KMS-11 (cell line): ENCODE measurements at regions not wholly inside any gene's neighbourhood (a gene's known extent, or its start where the extent isn't known, plus 50 kb on each side); places are given as distances from the start of the nearest gene placed in this dataset.

Source experiments
- H2AFZ ChIP-seq: fragments of 200-600 bp; sonication (generic); 2 replicates; pipeline ENCODE4 v1.6.1; 2016; ENCODE audit warnings: antibody characterized with exemption, mixed run types, low read depth
- H3K27ac ChIP-seq: fragments of 200-600 bp; sonication (generic); 2 replicates; pipeline ENCODE4 v1.6.1; 2016; ENCODE audit warnings: mild to moderate bottlenecking, mixed run types
- H3K27me3 ChIP-seq: fragments of 200-600 bp; sonication (generic); 2 replicates; pipeline ENCODE4 v1.6.1; 2017; ENCODE audit warnings: mild to moderate bottlenecking, low read depth, mixed run types, moderate library complexity; ENCODE audit not compliant: insufficient read depth
- H3K36me3 ChIP-seq: fragments of 200-600 bp; sonication (generic); 2 replicates; pipeline ENCODE4 v1.6.1; 2017; ENCODE audit warnings: mild to moderate bottlenecking, mixed run types; ENCODE audit not compliant: insufficient read depth
- H3K4me1 ChIP-seq: fragments of 200-600 bp; sonication (generic); 2 replicates; pipeline ENCODE4 v1.6.1; 2016; ENCODE audit warnings: mild to moderate bottlenecking, low read depth, mixed run types; ENCODE audit not compliant: poor library complexity, severe bottlenecking
- H3K4me2 ChIP-seq: fragments of 200-600 bp; sonication (generic); 2 replicates; pipeline ENCODE4 v1.7.0; 2016; ENCODE audit warnings: mild to moderate bottlenecking, mixed run types
- H3K4me3 ChIP-seq: fragments of 200-600 bp; sonication (generic); IDR thresholded peaks from 2 replicates; pipeline ENCODE4 v1.6.1; 2017; ENCODE audit warnings: low read depth, low read length, mixed read lengths; ENCODE audit not compliant: insufficient read depth
- H3K79me2 ChIP-seq: fragments of 200-600 bp; sonication (generic); 2 replicates; pipeline ENCODE4 v1.6.1; 2016; ENCODE audit warnings: low read depth, mixed run types; ENCODE audit not compliant: insufficient read depth
- H3K9ac ChIP-seq: fragments of 200-600 bp; sonication (generic); 2 replicates; pipeline ENCODE4 v1.6.1; 2016; ENCODE audit warnings: mild to moderate bottlenecking, mixed run types
- H4K20me1 ChIP-seq: fragments of 200-600 bp; sonication (generic); 2 replicates; pipeline ENCODE4 v1.6.1; 2016; ENCODE audit warnings: mild to moderate bottlenecking, mixed run types; ENCODE audit not compliant: insufficient read depth
- CTCF ChIP-seq: fragments of 200-600 bp; sonication (generic); conservative IDR thresholded peaks from 2 replicates; pipeline ENCODE4 v1.6.1; 2017; ENCODE audit warnings: low read depth, mild to moderate bottlenecking, antibody characterized with exemption, low read length, moderate library complexity, mixed read lengths

DNA sequence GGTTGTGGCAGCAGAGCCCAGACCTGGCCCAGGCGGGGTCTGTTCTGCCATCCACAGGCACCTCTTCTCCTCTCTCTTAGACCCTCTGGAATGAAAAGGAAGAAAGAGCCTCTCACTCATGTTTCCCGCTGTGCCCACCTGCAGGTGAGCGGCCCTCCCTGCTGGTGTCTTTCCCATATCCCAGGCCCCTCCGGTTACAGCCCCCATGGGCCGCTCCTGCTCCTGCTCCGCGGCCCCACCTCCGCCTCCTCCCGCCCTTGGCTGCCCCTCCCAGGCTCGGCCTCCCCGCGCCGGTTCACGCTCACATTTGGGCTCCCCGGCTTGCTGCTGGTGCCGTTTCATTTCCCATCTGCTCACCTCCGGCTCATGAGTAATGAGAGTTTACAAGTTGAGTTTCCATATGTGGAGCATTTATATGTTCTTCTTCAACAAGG, 98.7 kb upstream of the SDK2 start:
- TF ChIP-seq CTCF = no peak
- Histone ChIP-seq H3K27me3 (peaks cover 68% of the 10 kb centered on the region), H2AFZ (no peak overlapping the region), H3K4me3 (no peak overlapping the region), H3K79me2 (no peaks in the 10 kb centered on the region), H3K27ac (no peak overlapping the region), H3K36me3 (no peaks in the 10 kb centered on the region), H4K20me1 (no peaks in the 10 kb centered on the region), H3K4me2 (no peak overlapping the region), H3K9ac (no peak overlapping the region), H3K4me1 (no peaks in the 10 kb centered on the region)

- Histone ChIP-seq H3K79me2 (no peaks in the 10 kb centered on the region), H3K4me3 (no peak overlapping the region), H4K20me1 (no peaks in the 10 kb centered on the region), H3K9ac (no peak overlapping the region), H3K4me2 (no peak overlapping the region), H3K4me1 (no peaks in the 10 kb centered on the region), H2AFZ (no peak overlapping the region), H3K27ac (no peak overlapping the region), H3K27me3 (peaks cover 66% of the 10 kb centered on the region), H3K36me3 (no peaks in the 10 kb centered on the region)
- TF ChIP-seq CTCF = no peak
These were observed 99.4 kb upstream of the SDK2 start for GRCh38 chr17:73743518-73744201.

DNA sequence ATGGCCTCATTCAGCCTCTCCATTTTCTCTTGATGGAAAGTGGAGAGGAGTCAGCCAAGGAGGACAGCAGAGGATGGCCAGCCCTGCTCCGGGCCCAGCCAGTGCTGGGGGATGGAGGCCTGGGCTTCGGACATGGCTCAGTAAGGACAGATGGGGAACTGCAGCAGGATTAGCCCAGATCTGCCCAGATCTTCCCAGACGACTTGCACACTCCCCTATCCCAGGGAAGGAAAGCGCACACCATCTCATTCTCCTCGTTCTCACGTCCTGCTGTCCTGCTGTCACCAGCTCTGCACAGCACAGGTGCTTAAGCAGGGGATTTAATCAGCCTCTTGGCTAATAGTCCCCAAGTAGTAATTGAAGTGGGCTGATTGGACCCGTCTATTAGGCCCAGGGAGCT, 100.2 kb upstream of the SDK2 start:
- no peaks in the 10 kb centered on the region for H4K20me1 ChIP-seq
- no peak for TF ChIP-seq CTCF
- H3K27me3 ChIP-seq = peaks cover 62% of the 10 kb centered on the region
- no peak overlapping the region for H2AFZ ChIP-seq
- no peak overlapping the region for H3K4me3 ChIP-seq
- no peak overlapping the region for H3K4me2 ChIP-seq
- no peak overlapping the region for H3K9ac ChIP-seq
- H3K4me1 ChIP-seq = no peaks in the 10 kb centered on the region
- H3K36me3 ChIP-seq = no peaks in the 10 kb centered on the region
- no peaks in the 10 kb centered on the region for H3K79me2 ChIP-seq
- H3K27ac ChIP-seq = no peak overlapping the region

- Histone ChIP-seq H3K27me3 (peaks cover 54% of the 10 kb centered on the region; the same call in 1 of the 2 replicates), H3K27ac (no peak overlapping the region), H3K4me1 (no peaks in the 10 kb centered on the region), H3K9ac (no peak overlapping the region), H3K36me3 (no peaks in the 10 kb centered on the region), H2AFZ (no peak overlapping the region), H3K79me2 (no peaks in the 10 kb centered on the region), H3K4me2 (no peak overlapping the region), H4K20me1 (no peaks in the 10 kb centered on the region), H3K4me3 (no peak overlapping the region)
- no peak for TF ChIP-seq CTCF
These were observed 102.2 kb upstream of the SDK2 start for GRCh38 chr17:73746314-73747073.
